GF-D8 (cell line): ENCODE measurements at regions not wholly inside any gene's neighbourhood (a gene's known extent, or its start where the extent isn't known, plus 50 kb on each side); places are given as distances from the start of the nearest gene placed in this dataset.
"Not testable (repeated sequence)": the region's sequence is repeated elsewhere in the genome, so short reads cannot be mapped to it uniquely, and the experiment has no call there.

Experiments used
- DNase-seq: peaks from one replicate; lab custom pipeline; 2025; lab: John Stamatoyannopoulos, UW

GRCh38 chr3:72178463-72179106 lies 393.6 kb upstream of the PROK2 start:
- no peak for DNase-seq

GRCh38 chr3:72177075-72178050 lies 392.4 kb upstream of the PROK2 start:
- no peak for DNase-seq

GRCh38 chr3:72176537-72177041 lies 391.6 kb upstream of the PROK2 start:
- no peak for DNase-seq

- no peak for DNase-seq
Observed at GRCh38 chr3:72175296-72175858, 390.4 kb upstream of the PROK2 start.

GRCh38 chr3:72174890-72175289 lies 389.9 kb upstream of the PROK2 start:
- DNase-seq, result no peak

- no peak for DNase-seq
Observed at GRCh38 chr3:72174040-72174439, 389.1 kb upstream of the PROK2 start.

- no peak for DNase-seq
Observed at GRCh38 chr3:72171946-72172345, 387.0 kb upstream of the PROK2 start.

- DNase-seq, result no peak
Observed at GRCh38 chr3:72171463-72171881, 386.5 kb upstream of the PROK2 start.

GRCh38 chr3:72169561-72170472 lies 384.9 kb upstream of the PROK2 start:
- DNase-seq, result no peak

GRCh38 chr3:72169120-72169519 lies 384.2 kb upstream of the PROK2 start:
- DNase-seq, result no peak

GRCh38 chr3:72165808-72166207 lies 380.9 kb upstream of the PROK2 start:
- no peak for DNase-seq

- no peak for DNase-seq
Observed at GRCh38 chr3:72165317-72165716, 380.4 kb upstream of the PROK2 start.

- DNase-seq, result no peak
Observed at GRCh38 chr3:72164635-72164978, 379.7 kb upstream of the PROK2 start.

- peak; percentile 60 for DNase-seq
Observed at GRCh38 chr3:72163809-72164634, 379.1 kb upstream of the PROK2 start.

GRCh38 chr3:72162649-72163184 lies 377.8 kb upstream of the PROK2 start:
- no peak for DNase-seq

- no peak for DNase-seq
Observed at GRCh38 chr3:72161881-72162595, 377.1 kb upstream of the PROK2 start.

- DNase-seq, result not testable (repeated sequence)
Observed at GRCh38 chr3:72161285-72161684, 376.3 kb upstream of the PROK2 start.

GRCh38 chr3:72160351-72160750 lies 375.4 kb upstream of the PROK2 start:
- no peak for DNase-seq

GRCh38 chr3:72159487-72159886 lies 374.5 kb upstream of the PROK2 start:
- no peak for DNase-seq
